PC-3 (cell line): ENCODE measurements at regions not wholly inside any gene's neighbourhood (a gene's known extent, or its start where the extent isn't known, plus 50 kb on each side); places are given as distances from the start of the nearest gene placed in this dataset.

Experiments
- ATAC-seq: fragments of 200-7000 bp; cut with Tn5 transposase; 2 replicates; pipeline ENCODE4 v1.9.1; 2020; ENCODE audit warnings: mild to moderate bottlenecking, moderate library complexity
- BruUV-seq: library from RNA; stranded (reverse); fragments of 400-500 nt; replicated peaks from 2 replicates; lab custom pipeline; 2021; lab: Mats Ljungman, UMichigan
- CTCF ChIA-PET: fragments of 300-600 bp; sonication (Branson Sonifier 250); formaldehyde crosslinking; loops from one replicate; lab custom pipeline; 2022; ENCODE audit warnings: antibody characterized with exemption; lab: Charles Lee
- POLR2A ChIA-PET: fragments of 300-600 bp; sonication (Branson Sonifier 250); formaldehyde crosslinking; loops from one replicate; lab custom pipeline; 2022; ENCODE audit warnings: antibody characterized with exemption; ENCODE audit not compliant: unreplicated experiment; lab: Charles Lee
- DNase-seq: peaks from one replicate; pipeline ENCODE4 v3.0.0-alpha.2; 2015
- H2AFZ ChIP-seq: fragments of 300-600 bp; sonication (generic); 2 replicates; pipeline ENCODE4 v1.6.0; 2016; ENCODE audit warnings: antibody characterized with exemption, low read length
- H3F3A ChIP-seq: fragments of 300-600 bp; sonication (generic); one replicate; pipeline ENCODE4 v1.6.0; 2017; ENCODE audit warnings: antibody characterized with exemption, low read length, control low read depth, mild to moderate bottlenecking; ENCODE audit not compliant: unreplicated experiment
- H3K27ac ChIP-seq: fragments of 300-600 bp; sonication (generic); 2 replicates; pipeline ENCODE4 v1.5.1; 2016; ENCODE audit warnings: mild to moderate bottlenecking, low read length
- H3K27me3 ChIP-seq: fragments of 300-600 bp; sonication (generic); 2 replicates; pipeline ENCODE4 v1.6.1; 2016; ENCODE audit warnings: low read length, mixed read lengths
- H3K36me3 ChIP-seq: fragments of 300-600 bp; sonication (generic); 2 replicates; pipeline ENCODE4 v1.6.1; 2016; ENCODE audit warnings: low read depth, mixed run types, low read length, mixed read lengths
- H3K4me1 ChIP-seq: fragments of 300-600 bp; sonication (generic); 2 replicates; pipeline ENCODE4 v1.5.1; 2016; ENCODE audit warnings: low read length; ENCODE audit not compliant: insufficient read depth
- H3K4me2 ChIP-seq: fragments of 300-600 bp; sonication (generic); 2 replicates; pipeline ENCODE4 v1.6.0; 2016; ENCODE audit warnings: low read length
- H3K4me3 ChIP-seq: fragments of 300-600 bp; sonication (generic); 2 replicates; pipeline ENCODE4 v1.5.1; 2016; ENCODE audit warnings: mild to moderate bottlenecking, low read length, mixed read lengths
- H3K79me2 ChIP-seq: fragments of 300-600 bp; sonication (generic); 2 replicates; pipeline ENCODE4 v1.6.1; 2017; ENCODE audit warnings: low read length, mixed read lengths
- H3K9ac ChIP-seq: fragments of 300-600 bp; sonication (generic); 2 replicates; pipeline ENCODE4 v1.6.0; 2016; ENCODE audit warnings: mild to moderate bottlenecking, low read length
- H3K9me2 ChIP-seq: fragments of 300-600 bp; sonication (generic); replicated peaks from 2 replicates; pipeline ENCODE4 v1.6.1; 2016; ENCODE audit warnings: mixed run types, low read length, mixed read lengths
- H3K9me3 ChIP-seq: fragments of 300-600 bp; sonication (generic); 2 replicates; pipeline ENCODE4 v1.6.1; 2016; ENCODE audit warnings: low read length, mixed read lengths
- H4K20me1 ChIP-seq: fragments of 300-600 bp; sonication (generic); 2 replicates; pipeline ENCODE4 v1.6.1; 2016; ENCODE audit warnings: low read length, mixed read lengths
- CTCF ChIP-seq: fragments of 300-600 bp; sonication (generic); conservative IDR thresholded peaks from 2 replicates; pipeline ENCODE4 v1.5.1; 2017; ENCODE audit warnings: antibody characterized with exemption, low read depth, mild to moderate bottlenecking, low read length
- EZH2 ChIP-seq: fragments of 300-600 bp; sonication (generic); IDR thresholded peaks from one replicate; pipeline ENCODE4 v1.6.1; 2017; ENCODE audit warnings: antibody characterized with exemption, mild to moderate bottlenecking, low read length; ENCODE audit not compliant: unreplicated experiment
- EZH2phosphoT487 ChIP-seq: fragments of 300-600 bp; sonication (generic); IDR thresholded peaks from 2 replicates; pipeline ENCODE4 v1.6.1; 2018; ENCODE audit warnings: mild to moderate bottlenecking, antibody characterized with exemption, low read length, borderline replicate concordance
- intact Hi-C: fragments of 100-400 bp; cut with micrococcal nuclease; formaldehyde crosslinking; loops from 2 replicates; pipeline ENCODE4 v1.9.0; 2023

DNA sequence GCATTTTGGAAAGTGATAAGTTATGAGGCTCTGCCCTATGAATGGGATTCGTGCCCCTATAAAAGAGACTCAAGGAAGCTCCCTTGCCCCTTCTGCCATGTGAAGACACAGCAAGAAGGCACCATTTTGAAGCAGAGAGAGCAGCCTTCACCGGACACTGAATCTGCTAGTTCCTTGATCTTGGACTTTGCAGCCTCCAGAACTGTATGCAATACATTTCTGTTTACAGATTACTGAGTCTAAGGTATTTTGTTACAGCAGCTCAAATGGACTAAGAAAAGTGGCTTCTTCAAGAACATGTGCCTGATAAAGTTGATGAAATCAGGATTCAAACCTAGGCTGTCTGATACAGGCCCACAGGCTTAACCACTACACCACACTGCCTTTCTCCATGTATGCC lies 131.6 kb upstream of the MAP3K1 start:
- BruUV-seq, result no TSS peak
- POLR2A ChIA-PET, result no interaction called here

DNA sequence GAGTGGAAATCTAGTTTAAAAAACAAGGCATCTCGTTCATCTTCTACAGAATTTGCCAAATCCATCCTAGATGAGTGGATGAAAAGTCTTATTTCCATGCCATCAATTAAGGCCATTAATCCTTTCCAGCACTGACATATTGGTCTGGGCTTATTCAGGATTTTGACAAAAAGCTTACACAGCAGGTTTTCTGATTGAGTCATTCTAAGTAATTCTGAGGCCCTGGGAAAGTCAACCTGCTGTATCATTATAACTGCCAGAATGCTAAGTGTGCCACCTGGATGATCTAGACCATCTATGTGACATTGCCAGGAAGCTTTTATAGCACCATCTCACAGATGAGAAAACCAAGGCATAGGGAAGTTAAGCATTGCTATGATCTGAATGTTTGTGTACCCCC lies 132.1 kb upstream of the MAP3K1 start:
- ATAC-seq, result no peak
- POLR2A ChIA-PET, result no interaction called here
- no peak for DNase-seq

More for the DNA sequence above, 131.6 kb upstream of the MAP3K1 start:
- DNase-seq (no peak), ATAC-seq (no peak)
- H3K4me3 ChIP-seq, result no peak overlapping the region
- H3K9ac ChIP-seq, result no peak overlapping the region
- no peaks in the 10 kb centered on the region for H3K9me3 ChIP-seq
- H3F3A ChIP-seq, result no peaks in the 10 kb centered on the region
- TF ChIP-seq EZH2 (no peak), EZH2phosphoT487 (no peak), CTCF (no peak)
- no peaks in the 10 kb centered on the region for H3K9me2 ChIP-seq
- no peaks in the 10 kb centered on the region for H3K36me3 ChIP-seq
- H3K4me1 ChIP-seq, result no peaks in the 10 kb centered on the region
- CTCF ChIA-PET, result no interaction called here
- no peaks in the 10 kb centered on the region for H3K79me2 ChIP-seq
- H4K20me1 ChIP-seq, result no peaks in the 10 kb centered on the region
- intact Hi-C loops, result no loop called here
- H3K27ac ChIP-seq, result no peak overlapping the region
- H3K27me3 ChIP-seq, result no peaks in the 10 kb centered on the region
- H2AFZ ChIP-seq, result no peak overlapping the region
- H3K4me2 ChIP-seq, result no peak overlapping the region

More for the DNA sequence above, 132.1 kb upstream of the MAP3K1 start:
- Histone ChIP-seq H3F3A (no peaks in the 10 kb centered on the region), H3K36me3 (no peaks in the 10 kb centered on the region), H3K79me2 (no peaks in the 10 kb centered on the region), H3K9ac (no peak overlapping the region), H3K27ac (no peak overlapping the region), H3K4me1 (no peaks in the 10 kb centered on the region), H3K4me3 (no peak overlapping the region), H2AFZ (no peak overlapping the region), H4K20me1 (no peaks in the 10 kb centered on the region), H3K9me2 (no peaks in the 10 kb centered on the region), H3K9me3 (no peaks in the 10 kb centered on the region), H3K27me3 (no peaks in the 10 kb centered on the region), H3K4me2 (no peak overlapping the region)
- TF ChIP-seq EZH2phosphoT487 (no peak), CTCF (no peak), EZH2 (no peak)
- no TSS peak for BruUV-seq
- intact Hi-C loops, result no loop called here
- CTCF ChIA-PET, result no interaction called here
